GM19452 (cell line): ENCODE measurements at regions not wholly inside any gene's neighbourhood (a gene's known extent, or its start where the extent isn't known, plus 50 kb on each side); places are given as distances from the start of the nearest gene placed in this dataset.

Experiments used
- ATAC-seq: cut with Tn5 transposase; IDR thresholded peaks from one replicate; pipeline ENCODE4 v1.9.1; 2021; ENCODE audit not compliant: unreplicated experiment

GRCh38 chr12:85669911-85670310, 166.3 kb downstream of the RASSF9 start:
- ATAC-seq: no peak

- ATAC-seq: no peak
These were observed 163.8 kb downstream of the RASSF9 start for GRCh38 chr12:85672436-85672835.

- ATAC-seq: no peak
These were observed 162.2 kb downstream of the RASSF9 start for GRCh38 chr12:85673921-85674420.

GRCh38 chr12:85676816-85677749, 159.1 kb downstream of the RASSF9 start:
- no peak for ATAC-seq

GRCh38 chr12:85679296-85679695, 156.9 kb downstream of the RASSF9 start:
- ATAC-seq: no peak

GRCh38 chr12:85680881-85681280, 155.3 kb downstream of the RASSF9 start:
- no peak for ATAC-seq

- no peak for ATAC-seq
These were observed 154.9 kb downstream of the RASSF9 start for GRCh38 chr12:85681333-85681732.

GRCh38 chr12:85683051-85683450, 153.2 kb downstream of the RASSF9 start:
- no peak for ATAC-seq

GRCh38 chr12:85688837-85689236, 147.4 kb downstream of the RASSF9 start:
- ATAC-seq: no peak

- ATAC-seq: no peak
These were observed 146.1 kb downstream of the RASSF9 start for GRCh38 chr12:85690146-85690545.

- no peak for ATAC-seq
These were observed 143.0 kb downstream of the RASSF9 start for GRCh38 chr12:85693093-85693665.

GRCh38 chr12:85695097-85695715, 141.0 kb downstream of the RASSF9 start:
- no peak for ATAC-seq

GRCh38 chr12:85697003-85697402, 139.2 kb downstream of the RASSF9 start:
- no peak for ATAC-seq

- ATAC-seq: no peak
These were observed 137.3 kb downstream of the RASSF9 start for GRCh38 chr12:85698937-85699336.

GRCh38 chr12:85708775-85709174, 127.4 kb downstream of the RASSF9 start:
- no peak for ATAC-seq

- ATAC-seq: no peak
These were observed 124.3 kb downstream of the RASSF9 start for GRCh38 chr12:85711735-85712390.

GRCh38 chr12:85713373-85713772, 122.8 kb downstream of the RASSF9 start:
- ATAC-seq: no peak

GRCh38 chr12:85714425-85714824, 121.8 kb downstream of the RASSF9 start:
- no peak for ATAC-seq

- ATAC-seq: no peak
These were observed 115.7 kb downstream of the RASSF9 start for GRCh38 chr12:85720308-85721033.

GRCh38 chr12:85725991-85726390, 110.2 kb downstream of the RASSF9 start:
- no peak for ATAC-seq
